SK-N-DZ (cell line): ENCODE measurements at regions not wholly inside any gene's neighbourhood (a gene's known extent, or its start where the extent isn't known, plus 50 kb on each side); places are given as distances from the start of the nearest gene placed in this dataset.
"Not testable (repeated sequence)": the region's sequence is repeated elsewhere in the genome, so short reads cannot be mapped to it uniquely, and the experiment has no call there.

ENCODE experiments used
- DNase-seq: peaks from one replicate; pipeline ENCODE4 v3.0.0-alpha.2; 2015; ENCODE audit warnings: low spot score

GRCh38 chr9:40930426-40930825 lies 198.1 kb downstream of the FOXD4L6 start:
- not testable (repeated sequence) for DNase-seq

DNA sequence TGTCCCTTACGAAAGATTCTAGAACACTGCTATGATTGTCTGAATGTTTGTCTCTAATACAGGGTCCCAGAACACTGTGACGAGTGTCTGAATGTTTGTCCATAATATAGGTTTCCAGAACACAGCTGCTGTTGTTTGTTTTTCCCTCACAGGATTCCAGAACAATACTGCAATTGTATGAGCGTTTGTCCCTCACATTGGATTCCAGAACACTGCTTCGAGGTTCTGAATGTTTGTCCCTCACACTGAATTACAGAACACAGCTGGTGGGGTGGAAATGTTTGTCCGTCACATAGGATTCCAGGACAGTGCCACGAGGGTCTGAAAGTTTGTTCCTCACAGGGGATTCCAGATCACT lies 199.0 kb downstream of the FOXD4L6 start:
- not testable (repeated sequence) for DNase-seq

GRCh38 chr9:40928803-40929487 lies 199.5 kb downstream of the FOXD4L6 start:
- no peak for DNase-seq

DNA sequence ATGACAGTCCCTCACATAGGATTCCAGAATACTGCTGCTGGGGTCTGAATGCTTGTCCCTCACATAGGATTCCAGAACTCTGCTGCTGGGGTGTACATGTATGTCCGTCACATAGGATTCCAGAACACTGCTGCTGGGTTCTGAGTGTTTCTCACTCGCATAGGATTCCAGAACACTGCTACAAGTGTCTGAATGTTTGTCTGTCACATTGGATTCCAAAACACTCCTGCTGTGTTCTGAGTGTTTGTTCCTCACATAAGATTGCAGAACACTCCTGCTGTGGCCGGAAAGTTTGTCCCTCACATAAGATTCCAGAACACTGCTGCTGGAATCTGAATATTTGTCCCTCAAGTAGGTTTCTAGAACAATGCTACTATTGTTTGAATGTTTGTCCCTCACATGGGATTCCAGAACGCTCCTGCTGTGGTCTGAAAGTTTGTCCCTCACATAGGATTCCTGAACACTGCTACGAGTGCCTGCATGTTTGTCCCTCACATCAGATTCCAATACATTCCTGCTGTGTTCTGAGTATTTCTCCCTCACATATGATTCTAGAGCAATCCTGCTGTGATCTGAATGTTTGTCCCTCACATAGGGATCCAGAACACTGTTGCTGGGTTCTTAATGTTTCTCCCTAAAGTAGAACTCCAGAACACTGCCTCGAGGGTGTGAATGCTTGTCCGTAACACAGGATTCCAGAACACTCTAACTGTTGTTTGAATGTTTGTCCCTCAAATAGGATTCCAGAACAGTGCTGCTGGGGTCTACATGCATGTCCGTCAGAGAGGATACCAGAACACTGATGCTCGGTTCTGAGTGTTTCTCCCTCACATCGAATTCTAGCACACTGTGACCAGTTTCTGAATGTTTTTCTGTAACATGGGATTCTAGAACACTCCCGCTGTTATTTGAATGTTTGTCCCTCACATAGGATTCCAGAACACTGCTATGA lies 200.4 kb downstream of the FOXD4L6 start:
- DNase-seq: no peak

DNA sequence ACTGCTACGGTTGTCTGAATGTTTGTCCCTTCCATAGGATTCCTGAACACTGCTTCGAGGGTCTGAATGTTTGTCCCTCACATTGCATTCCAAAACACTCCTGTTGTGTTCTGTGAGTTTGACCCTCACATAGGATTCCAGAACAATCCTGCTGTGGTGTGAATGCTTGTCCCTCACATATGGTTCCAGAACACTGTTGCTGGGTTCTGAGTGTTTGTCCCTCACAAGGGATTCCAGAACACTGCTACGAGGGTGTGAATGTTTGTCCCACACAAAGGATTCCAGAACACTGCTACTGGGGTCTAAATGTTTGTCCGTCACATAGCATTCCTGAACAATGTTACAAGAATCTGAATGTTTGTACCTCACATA lies 201.2 kb downstream of the FOXD4L6 start:
- DNase-seq: no peak

DNA sequence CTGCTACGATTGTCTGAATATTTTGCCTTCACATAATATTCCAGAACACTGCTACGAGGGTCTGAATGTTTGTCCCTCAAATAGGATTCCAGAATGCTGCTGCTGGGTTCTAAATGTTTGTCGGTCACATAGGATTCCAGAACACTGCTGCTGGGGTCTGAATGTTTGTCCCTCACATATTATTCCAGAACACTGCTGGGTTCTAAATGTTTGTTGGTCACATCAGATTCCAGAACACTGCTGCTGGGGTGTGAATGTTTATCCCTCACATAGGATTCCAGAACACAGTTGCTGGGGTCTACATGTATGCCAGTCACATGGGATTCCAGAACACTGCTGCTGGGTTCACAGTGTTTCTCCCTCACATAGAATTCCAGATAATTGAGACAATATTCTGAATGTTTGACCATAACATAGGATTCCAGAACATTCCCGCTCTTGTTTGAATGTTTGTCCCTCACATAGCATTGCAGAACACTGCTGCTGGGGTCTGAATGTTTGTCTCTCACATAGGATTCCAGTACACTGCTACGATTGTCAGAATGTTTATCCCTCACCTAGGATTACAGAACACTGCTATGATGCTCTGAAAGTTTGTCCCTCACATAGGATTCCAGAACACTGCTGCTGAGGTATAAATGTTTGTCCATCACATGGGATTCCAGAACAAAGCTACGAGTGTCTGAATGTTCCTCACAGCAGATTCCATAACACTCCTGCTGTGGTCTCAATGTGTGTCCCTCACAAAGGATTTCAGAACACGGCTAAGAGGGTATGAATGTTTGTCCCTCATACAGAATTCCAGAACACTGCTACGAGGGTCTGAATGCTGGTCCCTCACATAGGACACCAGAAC lies 201.8 kb downstream of the FOXD4L6 start:
- DNase-seq: no peak

GRCh38 chr9:40925149-40925548 lies 203.3 kb downstream of the FOXD4L6 start:
- DNase-seq: no peak

- DNase-seq: not testable (repeated sequence)
These were observed 212.1 kb downstream of the FOXD4L6 start for GRCh38 chr9:40916399-40916783.

DNA sequence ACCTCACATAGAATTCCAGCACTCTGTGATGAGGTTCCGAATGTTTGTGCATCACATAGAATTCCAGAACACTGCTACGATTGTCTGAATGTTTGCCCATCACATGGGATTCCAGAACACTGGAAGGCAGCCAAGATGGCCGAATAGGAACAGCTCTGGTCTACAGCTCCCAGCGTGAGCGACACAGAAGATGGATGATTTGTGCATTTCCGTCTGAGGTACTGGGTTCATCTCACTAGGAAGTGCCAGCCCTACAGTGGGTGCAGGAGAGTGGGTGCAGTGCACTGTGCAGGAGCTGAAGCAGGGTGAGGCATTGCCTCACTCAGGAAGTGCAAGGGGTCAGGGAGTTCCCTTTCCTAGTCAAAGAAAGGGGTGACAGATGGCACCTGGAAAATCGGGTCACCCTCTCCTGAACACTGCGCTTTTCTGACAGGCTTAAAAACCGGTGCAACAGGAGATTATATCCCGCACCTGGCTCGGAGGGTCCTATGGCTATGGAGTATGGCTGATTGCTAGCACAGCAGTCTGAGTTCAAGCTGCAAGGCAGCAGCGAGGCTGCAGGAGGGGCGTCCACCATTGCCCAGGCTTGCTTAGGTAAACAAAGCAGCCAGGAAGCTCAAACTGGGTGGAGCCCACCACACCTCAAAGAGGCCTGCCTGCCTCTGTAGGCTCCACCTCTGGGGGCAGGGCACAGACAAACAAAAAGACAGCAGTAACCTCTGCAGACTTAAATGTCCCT lies 212.7 kb downstream of the FOXD4L6 start:
- DNase-seq: not testable (repeated sequence)

DNA sequence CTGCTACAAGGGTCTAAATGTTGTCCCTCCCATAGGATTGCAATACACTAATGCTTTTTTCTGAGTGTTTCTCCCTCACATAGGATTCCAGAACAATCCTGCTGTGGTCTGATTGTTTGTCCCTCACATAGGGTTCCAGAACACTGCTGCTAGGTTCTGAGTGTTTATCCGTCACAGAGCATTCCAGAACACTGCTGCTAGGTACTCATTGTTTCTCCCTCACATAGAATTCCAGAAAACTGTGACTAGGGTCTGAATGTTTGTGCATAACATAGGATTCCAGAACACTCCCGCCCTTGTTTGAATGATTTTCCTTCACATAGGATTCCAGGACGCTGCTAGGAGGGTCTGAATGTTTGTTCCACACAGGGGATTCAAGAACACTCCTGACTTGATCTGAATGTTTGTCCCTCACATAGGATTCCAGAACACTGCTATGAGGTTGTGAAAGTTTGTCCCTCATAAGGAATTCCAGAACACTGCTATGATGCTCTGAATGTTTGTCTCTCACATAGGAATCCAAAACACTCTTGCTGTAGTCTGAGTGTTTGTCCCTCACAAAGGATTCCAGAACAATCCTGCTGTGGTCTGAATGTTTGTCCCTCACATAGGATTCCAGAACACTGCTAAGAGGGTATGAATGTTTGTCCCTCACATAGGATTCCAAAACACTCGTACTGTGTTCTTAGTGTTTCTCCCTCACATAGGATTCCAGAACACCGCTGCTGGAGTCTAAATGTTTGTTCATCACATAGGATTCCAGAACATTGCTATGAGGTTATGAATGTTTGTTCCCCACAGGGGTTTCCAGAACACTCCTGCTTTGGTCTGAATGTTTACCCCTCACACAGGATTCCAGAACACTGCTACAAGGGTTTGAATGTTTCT lies 213.5 kb downstream of the FOXD4L6 start:
- no peak for DNase-seq

DNA sequence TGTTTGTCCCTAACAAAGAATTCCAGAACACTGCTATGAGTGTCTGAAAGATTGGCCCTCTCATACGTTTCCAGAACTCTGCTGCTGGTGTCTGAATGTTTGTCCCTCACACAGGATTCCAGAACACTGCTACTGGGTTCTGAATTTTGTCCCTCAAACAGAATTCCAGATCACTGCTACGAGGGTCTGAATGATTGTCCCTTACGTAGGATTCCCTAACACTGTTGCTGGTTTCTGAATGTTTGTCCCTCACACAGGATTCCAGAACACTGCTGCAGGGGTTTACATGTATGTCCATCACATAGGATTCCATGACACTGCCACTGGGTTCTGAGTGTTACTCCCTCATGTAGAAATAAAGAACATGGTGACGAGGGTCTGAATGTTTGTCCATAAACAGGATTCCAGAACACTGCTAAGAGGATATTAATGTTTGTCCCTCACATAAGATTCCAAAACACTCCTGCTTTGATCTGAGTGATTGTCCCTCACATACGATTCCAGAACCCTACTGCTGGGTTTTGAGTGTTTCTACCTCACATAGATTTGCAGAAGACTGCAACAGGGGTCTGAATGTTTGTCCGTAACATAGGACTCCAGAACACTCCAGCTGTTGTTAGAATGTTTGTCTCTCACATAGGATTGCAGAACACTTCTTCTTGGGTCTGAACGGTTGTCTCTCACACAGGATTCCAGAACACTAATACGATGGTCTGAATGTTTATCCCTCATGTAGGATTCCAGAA lies 214.4 kb downstream of the FOXD4L6 start:
- DNase-seq: no peak

GRCh38 chr9:40913096-40913719 lies 215.3 kb downstream of the FOXD4L6 start:
- DNase-seq: no peak

DNA sequence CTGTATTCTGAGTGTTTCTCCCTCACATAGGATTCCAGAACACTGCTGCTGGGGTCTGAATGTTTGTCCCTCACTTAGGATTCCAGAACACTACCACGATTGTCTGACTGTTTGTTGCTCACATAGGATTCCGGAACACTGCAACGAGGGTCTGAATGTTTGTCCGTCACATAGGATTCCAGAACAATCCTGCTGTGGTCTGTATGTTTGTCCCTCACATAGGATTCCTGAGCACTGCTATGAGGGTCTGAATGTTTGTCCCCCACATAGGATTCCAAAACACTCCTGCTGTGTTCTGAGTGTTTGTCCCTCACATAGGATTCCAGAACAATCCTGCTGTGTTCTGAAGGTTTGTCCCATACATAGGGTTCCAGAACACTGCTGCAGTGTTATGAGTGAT lies 215.8 kb downstream of the FOXD4L6 start:
- DNase-seq: not testable (repeated sequence)

DNA sequence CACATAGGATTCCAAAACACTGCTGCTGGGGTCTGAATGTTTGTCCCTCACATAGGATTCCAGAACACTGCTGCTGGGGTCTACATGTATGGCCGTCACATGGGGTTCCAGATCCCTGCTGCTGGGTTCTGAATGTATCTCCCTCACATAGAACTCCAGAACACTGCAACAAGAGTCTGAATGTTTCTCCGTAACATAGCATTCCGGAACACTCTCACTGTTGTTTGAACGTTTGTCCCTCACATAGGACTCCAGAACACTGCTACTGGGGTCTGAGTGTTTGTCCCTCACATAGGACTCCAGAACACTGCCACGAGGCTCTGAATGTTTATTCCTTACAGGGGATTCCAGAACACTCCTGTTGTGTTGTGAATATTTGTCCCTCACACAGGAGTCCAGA lies 216.8 kb downstream of the FOXD4L6 start:
- no peak for DNase-seq

GRCh38 chr9:40910995-40911394 lies 217.5 kb downstream of the FOXD4L6 start:
- DNase-seq: not testable (repeated sequence)

- DNase-seq: no peak
These were observed 218.7 kb downstream of the FOXD4L6 start for GRCh38 chr9:40909821-40910220.

GRCh38 chr9:40909111-40909510 lies 219.4 kb downstream of the FOXD4L6 start:
- DNase-seq: not testable (repeated sequence)

DNA sequence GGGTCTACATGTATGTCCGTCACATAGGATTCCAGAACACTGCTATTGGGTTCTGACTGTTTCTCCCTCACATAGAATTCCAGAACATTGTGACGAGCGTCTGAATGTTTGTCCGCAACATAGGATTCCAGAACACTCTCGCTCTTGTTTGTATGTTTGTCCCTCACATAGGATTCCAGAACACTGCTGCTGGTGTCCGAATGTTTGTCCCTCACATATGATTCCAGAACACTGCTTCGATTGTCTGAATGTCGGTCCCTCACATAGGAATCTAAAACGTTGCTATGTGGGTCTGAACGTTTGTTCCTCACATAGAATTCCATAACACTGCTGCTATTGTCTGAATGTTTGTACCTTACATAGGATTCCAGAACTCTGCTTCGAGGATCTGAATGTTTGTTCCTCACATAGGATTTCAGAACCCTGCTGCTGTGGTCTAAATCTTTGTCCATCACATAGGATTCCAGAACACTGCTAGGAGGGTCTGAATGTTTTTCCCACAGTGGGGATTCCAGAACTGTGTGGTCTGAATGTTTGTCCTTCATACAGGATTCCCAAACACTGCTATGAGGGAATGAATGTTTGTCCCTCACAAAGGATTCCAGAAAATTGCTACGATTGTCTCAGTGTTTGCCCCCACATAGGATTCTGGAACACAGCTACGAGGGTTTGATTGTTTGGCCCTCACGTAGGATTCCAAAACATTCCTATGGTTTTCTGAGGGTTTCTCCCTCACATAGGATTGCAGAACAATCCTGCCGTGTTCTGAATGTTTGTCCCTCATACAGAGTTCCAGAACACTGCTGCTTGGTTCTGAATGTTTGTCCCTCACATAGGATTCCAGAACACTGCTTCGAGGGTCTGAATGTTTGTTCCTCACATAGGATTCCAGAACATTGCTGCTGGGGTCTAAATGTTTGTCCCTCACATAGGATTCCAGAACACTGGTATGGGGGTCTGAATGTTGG lies 220.5 kb downstream of the FOXD4L6 start:
- no peak for DNase-seq
